IPS-20b (cell line): ENCODE measurements at regions not wholly inside any gene's neighbourhood (a gene's known extent, or its start where the extent isn't known, plus 50 kb on each side); places are given as distances from the start of the nearest gene placed in this dataset.

Experiments
- H3K27ac ChIP-seq: one replicate; pipeline ENCODE4 v1.5.1; 2013; ENCODE audit warnings: low read length
- H3K27me3 ChIP-seq: 2 replicates; pipeline ENCODE4 v1.6.1; 2013; ENCODE audit warnings: mild to moderate bottlenecking, low read length, inconsistent platforms; ENCODE audit not compliant: insufficient read depth
- H3K36me3 ChIP-seq: 2 replicates; pipeline ENCODE4 v1.6.1; 2013; ENCODE audit warnings: low read depth, mild to moderate bottlenecking, inconsistent platforms, low read length, moderate library complexity; ENCODE audit not compliant: insufficient read depth
- H3K4me1 ChIP-seq: 2 replicates; pipeline ENCODE4 v1.6.1; 2013; ENCODE audit warnings: mild to moderate bottlenecking, control low read depth, inconsistent platforms, low read length, moderate library complexity; ENCODE audit not compliant: insufficient read depth
- H3K4me3 ChIP-seq: 2 replicates; pipeline ENCODE4 v1.5.1; 2013; ENCODE audit warnings: mild to moderate bottlenecking, low read length, inconsistent platforms
- H3K9ac ChIP-seq: 2 replicates; pipeline ENCODE4 v1.6.1; 2013; ENCODE audit warnings: low read depth, mild to moderate bottlenecking, inconsistent platforms, low read length, moderate library complexity
- H3K9me3 ChIP-seq: 2 replicates; pipeline ENCODE4 v1.6.1; 2013; ENCODE audit warnings: mild to moderate bottlenecking, low read depth, low read length, inconsistent platforms; ENCODE audit not compliant: insufficient read depth

- Histone ChIP-seq H3K9ac (no peak overlapping the region), H3K27ac (no peak overlapping the region), H3K27me3 (no peaks in the 10 kb centered on the region), H3K4me3 (no peak overlapping the region), H3K4me1 (peaks cover 11% of the 10 kb centered on the region), H3K9me3 (no peaks in the 10 kb centered on the region), H3K36me3 (no peaks in the 10 kb centered on the region)
Observed at GRCh38 chr3:181622365-181622764, 89.4 kb upstream of the SOX2 start.

GRCh38 chr3:181619897-181620296, 91.8 kb upstream of the SOX2 start:
- H3K9me3 ChIP-seq, result no peaks in the 10 kb centered on the region
- H3K36me3 ChIP-seq, result no peaks in the 10 kb centered on the region
- H3K4me3 ChIP-seq, result no peak overlapping the region
- peaks cover 11% of the 10 kb centered on the region for H3K4me1 ChIP-seq
- no peak overlapping the region for H3K9ac ChIP-seq
- no peaks in the 10 kb centered on the region for H3K27me3 ChIP-seq
- no peak overlapping the region for H3K27ac ChIP-seq

- Histone ChIP-seq H3K27ac (no peak overlapping the region), H3K36me3 (no peaks in the 10 kb centered on the region), H3K9me3 (no peaks in the 10 kb centered on the region), H3K4me3 (no peak overlapping the region), H3K4me1 (peaks cover 3% of the 10 kb centered on the region), H3K27me3 (no peaks in the 10 kb centered on the region), H3K9ac (no peak overlapping the region)
Observed at GRCh38 chr3:181618260-181618659, 93.5 kb upstream of the SOX2 start.

GRCh38 chr3:181616088-181617070, 95.3 kb upstream of the SOX2 start:
- no peak overlapping the region for H3K27ac ChIP-seq
- H3K4me1 ChIP-seq, result peaks cover 12% of the 10 kb centered on the region
- no peak overlapping the region for H3K9ac ChIP-seq
- no peaks in the 10 kb centered on the region for H3K9me3 ChIP-seq
- no peaks in the 10 kb centered on the region for H3K27me3 ChIP-seq
- no peak overlapping the region for H3K4me3 ChIP-seq
- no peaks in the 10 kb centered on the region for H3K36me3 ChIP-seq

GRCh38 chr3:181615666-181616065, 96.1 kb upstream of the SOX2 start:
- H3K4me3 ChIP-seq, result no peak overlapping the region
- no peaks in the 10 kb centered on the region for H3K9me3 ChIP-seq
- H3K36me3 ChIP-seq, result no peaks in the 10 kb centered on the region
- no peaks in the 10 kb centered on the region for H3K27me3 ChIP-seq
- peaks cover 17% of the 10 kb centered on the region for H3K4me1 ChIP-seq
- H3K27ac ChIP-seq, result no peak overlapping the region
- H3K9ac ChIP-seq, result no peak overlapping the region

- Histone ChIP-seq H3K27me3 (no peaks in the 10 kb centered on the region), H3K4me1 (peaks cover 21% of the 10 kb centered on the region), H3K9ac (no peak overlapping the region), H3K36me3 (no peaks in the 10 kb centered on the region), H3K9me3 (no peaks in the 10 kb centered on the region), H3K27ac (no peak overlapping the region), H3K4me3 (no peak overlapping the region)
Observed at GRCh38 chr3:181614878-181615277, 96.8 kb upstream of the SOX2 start.

GRCh38 chr3:181613813-181614212, 97.9 kb upstream of the SOX2 start:
- no peaks in the 10 kb centered on the region for H3K27me3 ChIP-seq
- peaks cover 26% of the 10 kb centered on the region for H3K4me1 ChIP-seq
- H3K4me3 ChIP-seq, result no peak overlapping the region
- H3K36me3 ChIP-seq, result no peaks in the 10 kb centered on the region
- no peak overlapping the region for H3K9ac ChIP-seq
- H3K27ac ChIP-seq, result no peak overlapping the region
- H3K9me3 ChIP-seq, result no peaks in the 10 kb centered on the region

- H3K4me1 ChIP-seq, result peaks cover 29% of the 10 kb centered on the region
- H3K4me3 ChIP-seq, result no peak overlapping the region
- H3K9me3 ChIP-seq, result no peaks in the 10 kb centered on the region
- no peaks in the 10 kb centered on the region for H3K27me3 ChIP-seq
- no peaks in the 10 kb centered on the region for H3K36me3 ChIP-seq
- no peak overlapping the region for H3K27ac ChIP-seq
- H3K9ac ChIP-seq, result no peak overlapping the region
Observed at GRCh38 chr3:181613191-181613590, 98.5 kb upstream of the SOX2 start.

- no peak overlapping the region for H3K27ac ChIP-seq
Observed at GRCh38 chr3:181610973-181611265, 100.8 kb upstream of the SOX2 start.

GRCh38 chr3:181610083-181610972, 101.4 kb upstream of the SOX2 start:
- Histone ChIP-seq H3K27ac (no peak overlapping the region), H3K4me3 (peak overlapping the region; percentile 8; the same call in 1 of the 2 replicates), H3K9ac (peak overlapping the region; percentile 29; the same call in 1 of the 2 replicates), H3K9me3 (no peaks in the 10 kb centered on the region), H3K36me3 (no peaks in the 10 kb centered on the region), H3K27me3 (no peaks in the 10 kb centered on the region), H3K4me1 (peaks cover 29% of the 10 kb centered on the region)

More at GRCh38 chr3:181610973-181611265, 100.8 kb upstream of the SOX2 start:
- peak overlapping the region; percentile 29; the same call in 1 of the 2 replicates for H3K9ac ChIP-seq
- H3K4me1 ChIP-seq, result peaks cover 29% of the 10 kb centered on the region
- peak overlapping the region; percentile 8; the same call in 1 of the 2 replicates for H3K4me3 ChIP-seq
- H3K27me3 ChIP-seq, result no peaks in the 10 kb centered on the region
- no peaks in the 10 kb centered on the region for H3K36me3 ChIP-seq
- H3K9me3 ChIP-seq, result no peaks in the 10 kb centered on the region

GRCh38 chr3:181609030-181609767, 102.5 kb upstream of the SOX2 start:
- no peaks in the 10 kb centered on the region for H3K36me3 ChIP-seq
- no peaks in the 10 kb centered on the region for H3K9me3 ChIP-seq
- H3K9ac ChIP-seq, result no peak overlapping the region
- peaks cover 29% of the 10 kb centered on the region for H3K4me1 ChIP-seq
- no peaks in the 10 kb centered on the region for H3K27me3 ChIP-seq
- no peak overlapping the region; the same call in 1 of the 2 replicates for H3K4me3 ChIP-seq
- peak overlapping the region; percentile 16 for H3K27ac ChIP-seq
